ENCODE measurements at regions not wholly inside any gene's neighbourhood (a gene's known extent, or its start where the extent isn't known, plus 50 kb on each side); places are given as distances from the start of the nearest gene placed in this dataset.
"Not testable (repeated sequence)": the region's sequence is repeated elsewhere in the genome, so short reads cannot be mapped to it uniquely, and the experiment has no call there.

DNA sequence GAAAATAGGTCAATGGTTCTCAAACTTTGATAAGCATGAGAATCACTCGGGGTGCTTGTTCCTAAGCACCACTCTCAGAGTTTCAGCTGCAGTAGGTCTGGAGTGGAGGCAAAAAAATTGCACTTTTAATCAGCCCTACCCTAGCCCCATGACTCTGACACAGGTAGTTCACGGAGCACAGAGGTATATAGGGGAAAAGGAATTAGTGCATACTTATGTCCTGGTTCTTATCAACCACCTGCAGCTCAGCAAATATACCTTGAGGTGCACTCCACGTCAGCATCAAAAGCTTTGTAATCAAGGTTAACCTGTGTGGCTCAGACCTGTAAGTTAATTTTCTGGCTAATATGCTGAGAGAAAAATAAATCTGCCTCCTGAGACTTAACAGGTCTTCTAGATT lies 138.8 kb upstream of the HMGN3 start:
- TF ChIP-seq, protein P1, sequence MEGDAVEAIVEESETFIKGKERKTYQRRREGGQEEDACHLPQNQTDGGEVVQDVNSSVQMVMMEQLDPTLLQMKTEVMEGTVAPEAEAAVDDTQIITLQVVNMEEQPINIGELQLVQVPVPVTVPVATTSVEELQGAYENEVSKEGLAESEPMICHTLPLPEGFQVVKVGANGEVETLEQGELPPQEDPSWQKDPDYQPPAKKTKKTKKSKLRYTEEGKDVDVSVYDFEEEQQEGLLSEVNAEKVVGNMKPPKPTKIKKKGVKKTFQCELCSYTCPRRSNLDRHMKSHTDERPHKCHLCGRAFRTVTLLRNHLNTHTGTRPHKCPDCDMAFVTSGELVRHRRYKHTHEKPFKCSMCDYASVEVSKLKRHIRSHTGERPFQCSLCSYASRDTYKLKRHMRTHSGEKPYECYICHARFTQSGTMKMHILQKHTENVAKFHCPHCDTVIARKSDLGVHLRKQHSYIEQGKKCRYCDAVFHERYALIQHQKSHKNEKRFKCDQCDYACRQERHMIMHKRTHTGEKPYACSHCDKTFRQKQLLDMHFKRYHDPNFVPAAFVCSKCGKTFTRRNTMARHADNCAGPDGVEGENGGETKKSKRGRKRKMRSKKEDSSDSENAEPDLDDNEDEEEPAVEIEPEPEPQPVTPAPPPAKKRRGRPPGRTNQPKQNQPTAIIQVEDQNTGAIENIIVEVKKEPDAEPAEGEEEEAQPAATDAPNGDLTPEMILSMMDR (IDR thresholded peaks at IDR 0.05): no peak
- DNase-seq: no peak
- H3K4me3 ChIP-seq: no peak overlapping the region
- H3K9me3 ChIP-seq: peaks cover 0 to 11% (median 8%) of the 10 kb centered on the region in 3 donors
- no peaks in the 10 kb centered on the region for H3K36me3 ChIP-seq
- peaks cover 0 to 14% (median 0%) of the 10 kb centered on the region in 4 donors for H3K4me1 ChIP-seq
- intact Hi-C loops (cut with DNase I; ENCODE audit: low total_unique reads): no loop called here
- H3K27ac ChIP-seq: no peak overlapping the region
- no peaks in the 10 kb centered on the region for H3K27me3 ChIP-seq

DNA sequence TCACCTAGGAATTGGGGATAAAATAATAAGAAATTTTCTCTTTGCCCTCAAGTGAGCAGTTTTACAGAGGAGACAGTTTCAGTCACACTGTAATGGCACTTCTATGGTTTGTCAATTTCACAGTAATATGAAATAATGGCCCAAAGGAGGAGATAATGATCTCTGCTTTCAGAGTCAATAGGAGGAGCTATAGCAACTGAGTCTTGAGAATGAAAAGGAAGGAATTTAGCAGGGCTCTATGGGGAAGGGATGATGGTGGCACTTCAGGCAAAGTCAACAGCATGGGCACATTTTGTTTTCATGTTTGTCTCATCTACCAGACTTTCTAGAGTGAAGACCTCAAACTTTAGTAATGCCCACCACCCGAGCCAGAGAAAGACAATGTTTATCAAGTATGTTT lies 138.3 kb upstream of the HMGN3 start:
- TF ChIP-seq, protein P1 (IDR thresholded peaks at IDR 0.05): no peak
- H3K27me3 ChIP-seq: no peaks in the 10 kb centered on the region
- intact Hi-C loops (cut with DNase I; ENCODE audit: low total_unique reads): no loop called here
- H3K27ac ChIP-seq: no peak overlapping the region
- no peaks in the 10 kb centered on the region for H3K36me3 ChIP-seq
- peaks cover 0 to 16% (median 11%) of the 10 kb centered on the region in 3 donors for H3K9me3 ChIP-seq
- DNase-seq: no peak
- peaks cover 0 to 10% (median 0%) of the 10 kb centered on the region in 4 donors for H3K4me1 ChIP-seq
- H3K4me3 ChIP-seq: no peak overlapping the region

DNA sequence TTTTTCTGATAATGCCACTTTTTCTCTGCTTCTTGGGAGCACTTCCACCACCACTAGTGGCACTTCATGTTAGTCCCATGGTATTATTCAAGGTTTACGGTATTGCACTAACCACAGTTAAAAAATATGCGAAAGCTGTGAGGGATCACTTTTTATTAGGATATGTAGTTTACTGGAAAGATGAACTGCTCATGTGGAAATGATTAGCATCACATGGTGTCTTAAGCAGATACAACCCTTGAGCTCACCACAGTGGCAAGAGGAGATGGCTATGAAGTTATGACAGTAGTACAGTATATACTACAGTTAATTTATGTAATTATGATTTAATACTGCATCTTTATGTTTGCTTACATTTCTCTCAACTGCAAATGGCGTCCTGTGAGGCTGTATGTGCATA lies 134.5 kb upstream of the HMGN3 start:
- Histone ChIP-seq H3K4me1 (no peaks in the 10 kb centered on the region), H3K9me3 (peaks cover 0 to 17% (median 15%) of the 10 kb centered on the region in 3 donors), H3K4me3 (no peak overlapping the region), H3K27ac (no peak overlapping the region), H3K36me3 (no peaks in the 10 kb centered on the region), H3K27me3 (no peaks in the 10 kb centered on the region)
- no peak for DNase-seq
- TF ChIP-seq, protein P1 (IDR thresholded peaks at IDR 0.05): no peak
- intact Hi-C loops (cut with DNase I; ENCODE audit: low total_unique reads): no loop called here

DNA sequence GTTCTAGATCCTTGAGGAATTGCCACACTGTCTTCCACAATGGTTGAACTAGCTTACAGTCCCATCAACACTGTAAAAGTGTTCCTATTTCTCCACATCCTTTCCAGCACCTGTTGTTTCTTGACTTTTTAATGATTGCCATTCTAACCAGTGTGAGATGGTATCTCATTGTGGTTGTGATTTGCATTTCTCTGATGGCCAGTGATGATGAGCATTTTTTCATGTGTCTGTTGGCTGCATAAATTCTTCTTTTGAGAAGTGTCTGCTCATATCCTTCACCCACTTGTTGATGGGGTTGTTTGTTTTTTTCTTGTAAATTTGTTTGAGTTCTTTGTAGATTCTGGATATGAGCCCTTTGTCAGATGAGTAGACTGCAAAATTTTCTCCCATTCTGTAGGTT lies 129.0 kb upstream of the HMGN3 start:
- H3K27ac ChIP-seq; intact Hi-C loops (cut with DNase I; ENCODE audit: low total_unique reads); DNase-seq; H3K27me3 ChIP-seq; H3K36me3 ChIP-seq; H3K4me3 ChIP-seq; H3K4me1 ChIP-seq: not testable (repeated sequence)
- peaks cover 0 to 25% (median 20%) of the 10 kb centered on the region in 3 donors for H3K9me3 ChIP-seq

DNA sequence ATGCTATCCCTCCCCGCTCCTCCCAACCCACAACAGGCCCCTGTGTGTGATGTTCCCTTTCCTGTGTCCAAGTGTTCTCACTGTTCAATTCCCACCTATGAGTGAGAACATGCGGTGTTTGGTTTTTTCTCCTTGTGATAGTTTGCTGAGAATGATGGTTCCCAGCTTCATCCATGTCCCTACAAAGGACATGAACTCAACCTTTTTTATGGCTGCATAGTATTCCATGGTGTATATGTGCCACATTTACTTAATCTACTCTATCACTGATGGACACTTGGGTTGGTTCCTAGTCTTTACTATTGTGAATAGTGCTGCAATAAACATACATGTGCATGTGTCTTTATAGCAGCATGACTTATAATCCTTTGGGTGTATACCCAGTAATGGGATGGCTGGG lies 126.6 kb upstream of the HMGN3 start:
- DNase-seq; H3K27me3 ChIP-seq; H3K27ac ChIP-seq; H3K4me1 ChIP-seq; H3K36me3 ChIP-seq; H3K4me3 ChIP-seq; intact Hi-C loops (cut with DNase I; ENCODE audit: low total_unique reads): not testable (repeated sequence)
- H3K9me3 ChIP-seq: peaks cover 0 to 17% (median 11%) of the 10 kb centered on the region in 3 donors

DNA sequence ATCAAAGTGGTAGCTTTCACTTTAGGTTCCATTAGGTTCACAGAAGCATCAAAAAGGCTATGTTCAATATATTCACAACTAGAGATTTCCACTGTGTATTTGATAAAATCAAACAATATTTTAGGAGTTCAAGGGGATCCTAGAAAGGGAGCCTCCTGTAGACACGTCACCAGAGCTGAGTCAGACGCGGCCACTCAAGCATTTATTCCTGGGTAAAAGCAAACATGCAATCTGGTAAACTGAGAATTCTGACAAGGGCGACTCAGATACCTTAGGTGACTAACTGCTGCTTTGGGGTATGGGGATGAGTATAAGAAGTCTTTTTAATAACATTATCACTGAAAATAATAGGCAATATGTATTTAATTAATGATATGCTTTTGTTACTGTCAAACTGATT lies 118.7 kb upstream of the HMGN3 start:
- TF ChIP-seq, protein P1 (IDR thresholded peaks at IDR 0.05): no peak
- H3K4me3 ChIP-seq: no peak overlapping the region
- intact Hi-C loops (cut with DNase I; ENCODE audit: low total_unique reads): no loop called here
- H3K27ac ChIP-seq: no peak overlapping the region
- no peak for DNase-seq
- no peaks in the 10 kb centered on the region for H3K36me3 ChIP-seq
- H3K9me3 ChIP-seq: peaks cover 0 to 7% (median 0%) of the 10 kb centered on the region in 3 donors
- H3K4me1 ChIP-seq: no peaks in the 10 kb centered on the region
- H3K27me3 ChIP-seq: no peaks in the 10 kb centered on the region

DNA sequence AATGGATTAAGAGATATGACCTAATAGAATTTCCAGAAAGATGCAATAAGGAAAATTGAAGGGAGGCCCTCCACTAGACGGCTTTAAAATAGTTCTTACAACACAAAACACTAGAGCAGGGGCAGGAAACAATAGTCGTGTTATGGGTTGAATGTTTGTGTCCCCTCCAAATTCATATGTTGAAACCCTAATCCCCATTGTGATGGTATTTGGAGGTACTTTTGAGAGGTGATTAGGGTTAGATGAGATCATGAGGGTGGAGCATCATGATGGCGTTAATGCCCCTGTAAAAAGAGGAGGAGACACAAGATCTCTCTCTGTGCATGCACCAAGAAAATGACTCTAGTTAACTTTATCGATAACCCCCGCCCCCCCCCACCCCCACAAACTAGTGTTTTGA lies 104.0 kb upstream of the HMGN3 start:
- Histone ChIP-seq H3K27ac (no peak overlapping the region), H3K27me3 (no peaks in the 10 kb centered on the region), H3K4me1 (no peaks in the 10 kb centered on the region), H3K36me3 (no peaks in the 10 kb centered on the region), H3K9me3 (no peaks in the 10 kb centered on the region), H3K4me3 (no peak overlapping the region)
- no peak for DNase-seq
- intact Hi-C loops (cut with DNase I; ENCODE audit: low total_unique reads): no loop called here
- TF ChIP-seq, protein P1 (IDR thresholded peaks at IDR 0.05): no peak
